H9 (cell line): ENCODE measurements at regions not wholly inside any gene's neighbourhood (a gene's known extent, or its start where the extent isn't known, plus 50 kb on each side); places are given as distances from the start of the nearest gene placed in this dataset.

Experiments used
- DNase-seq: peaks from one replicate; pipeline ENCODE4 v3.0.0-alpha.2; 2017
- H2AFZ ChIP-seq: one replicate; pipeline ENCODE4 v1.6.1; 2013; ENCODE audit warnings: mild to moderate bottlenecking, low read length, control low read depth, moderate library complexity
- H2AK5ac ChIP-seq: 2 replicates; pipeline ENCODE4 v1.6.1; 2013; ENCODE audit warnings: low read length, control low read depth, mixed read lengths; ENCODE audit not compliant: insufficient read length
- H2BK120ac ChIP-seq: one replicate; pipeline ENCODE4 v1.6.1; 2013; ENCODE audit warnings: low read depth, mild to moderate bottlenecking, low read length, control low read depth, inconsistent platforms; ENCODE audit not compliant: poor library complexity, severe bottlenecking
- H2BK12ac ChIP-seq: 2 replicates; pipeline ENCODE4 v1.6.1; 2013; ENCODE audit warnings: low read length, control low read depth, mixed read lengths, low read depth; ENCODE audit not compliant: insufficient read length
- H2BK15ac ChIP-seq: 2 replicates; pipeline ENCODE4 v1.6.1; 2013; ENCODE audit warnings: low read depth, low read length, control low read depth
- H2BK20ac ChIP-seq: one replicate; pipeline ENCODE4 v1.6.1; 2013; ENCODE audit warnings: low read depth, mild to moderate bottlenecking, low read length, control low read depth, inconsistent platforms; ENCODE audit not compliant: poor library complexity, severe bottlenecking
- H2BK5ac ChIP-seq: 2 replicates; pipeline ENCODE4 v1.6.1; 2013; ENCODE audit warnings: low read length, control low read depth, mixed read lengths; ENCODE audit not compliant: insufficient read length
- H3K14ac ChIP-seq: 2 replicates; pipeline ENCODE4 v1.6.1; 2013; ENCODE audit warnings: low read length, control low read depth; ENCODE audit not compliant: insufficient read depth
- H3K18ac ChIP-seq: 2 replicates; pipeline ENCODE4 v1.6.1; 2013; ENCODE audit warnings: low read depth, mild to moderate bottlenecking, mixed read lengths, low read length, control low read depth; ENCODE audit not compliant: insufficient read length
- H3K23ac ChIP-seq: 2 replicates; pipeline ENCODE4 v1.6.1; 2013; ENCODE audit warnings: low read length, control low read depth, mixed read lengths, low read depth; ENCODE audit not compliant: insufficient read length
- H3K23me2 ChIP-seq: 2 replicates; pipeline ENCODE4 v1.6.1; 2013; ENCODE audit warnings: low read depth, mild to moderate bottlenecking, mixed read lengths, low read length, control low read depth; ENCODE audit not compliant: insufficient read length, poor library complexity, severe bottlenecking
- H3K27ac ChIP-seq: 2 replicates; pipeline ENCODE4 v1.5.1; 2013; ENCODE audit warnings: low read length, control low read depth, mixed read lengths, low read depth; ENCODE audit not compliant: insufficient read length
- H3K27me3 ChIP-seq: 2 replicates; pipeline ENCODE4 v1.6.1; 2013; ENCODE audit warnings: low read length, control low read depth, inconsistent platforms; ENCODE audit not compliant: insufficient read depth
- H3K4ac ChIP-seq: 2 replicates; pipeline ENCODE4 v1.6.1; 2013; ENCODE audit warnings: low read depth, mild to moderate bottlenecking, control low read depth, inconsistent platforms, low read length, moderate library complexity
- H3K4me1 ChIP-seq: 2 replicates; pipeline ENCODE4 v1.6.1; 2013; ENCODE audit warnings: low read length, control low read depth, inconsistent platforms; ENCODE audit not compliant: insufficient read depth
- H3K4me2 ChIP-seq: 2 replicates; pipeline ENCODE4 v1.6.1; 2013; ENCODE audit warnings: low read length, control low read depth, mixed read lengths; ENCODE audit not compliant: insufficient read length, insufficient read depth
- H3K56ac ChIP-seq: 2 replicates; pipeline ENCODE4 v1.6.1; 2013; ENCODE audit warnings: low read depth, mild to moderate bottlenecking, mixed read lengths, low read length, control low read depth; ENCODE audit not compliant: insufficient read length
- H3K79me1 ChIP-seq: 2 replicates; pipeline ENCODE4 v1.6.1; 2013; ENCODE audit warnings: low read depth, mild to moderate bottlenecking, moderate library complexity, low read length, control low read depth, inconsistent platforms; ENCODE audit not compliant: insufficient read depth, poor library complexity, severe bottlenecking
- H3K79me2 ChIP-seq: 2 replicates; pipeline ENCODE4 v1.6.1; 2013; ENCODE audit warnings: low read length, control low read depth, inconsistent platforms; ENCODE audit not compliant: insufficient read depth
- H3K9ac ChIP-seq: 2 replicates; pipeline ENCODE4 v1.6.1; 2013; ENCODE audit warnings: low read length, control low read depth, mixed read lengths; ENCODE audit not compliant: insufficient read length; ENCODE audit errors: extremely low read depth
- H3K9me3 ChIP-seq: one replicate; pipeline ENCODE4 v1.6.1; 2013; ENCODE audit warnings: low read depth, low read length, inconsistent platforms; ENCODE audit not compliant: control insufficient read depth
- H3T11ph ChIP-seq: one replicate; pipeline ENCODE4 v1.6.1; 2013; ENCODE audit warnings: mild to moderate bottlenecking, low read length, control low read depth, inconsistent platforms
- H4K20me1 ChIP-seq: one replicate; pipeline ENCODE4 v1.6.1; 2013; ENCODE audit not compliant: control insufficient read depth, insufficient read length, insufficient read depth
- H4K5ac ChIP-seq: 2 replicates; pipeline ENCODE4 v1.6.1; 2013; ENCODE audit warnings: low read depth, mild to moderate bottlenecking, mixed read lengths, low read length, control low read depth; ENCODE audit not compliant: insufficient read length
- H4K8ac ChIP-seq: replicated peaks from 2 replicates; pipeline ENCODE4 v1.6.1; 2013; ENCODE audit warnings: low read length, control low read depth, mixed read lengths, low read depth; ENCODE audit not compliant: insufficient read length
- H4K91ac ChIP-seq: 2 replicates; pipeline ENCODE4 v1.6.1; 2013; ENCODE audit warnings: low read depth, mild to moderate bottlenecking, moderate library complexity, mixed read lengths, low read length, control low read depth; ENCODE audit not compliant: insufficient read length
- H3K27ac Mint-ChIP-seq, 3 experiments: 2 replicates in 2 of 3; 3 replicates in 1 of 3; pipeline ENCODE4 v1.8.0; 2020 to 2021; ENCODE audit warnings: mixed read lengths in 3 of 3, mild to moderate bottlenecking in 1 of 3, moderate library complexity in 1 of 3
- H3K27me3 Mint-ChIP-seq: 2 replicates; pipeline ENCODE4 v1.8.0; 2021; ENCODE audit warnings: low read depth, mild to moderate bottlenecking, moderate library complexity, mixed read lengths
- H3K36me3 Mint-ChIP-seq, 3 experiments: 2 replicates in 2 of 3; 3 replicates in 1 of 3; pipeline ENCODE4 v1.8.0; 2020 to 2021; ENCODE audit warnings: low read depth in 3 of 3, mixed read lengths in 3 of 3; ENCODE audit not compliant: insufficient read depth in 1 of 3
- H3K4me1 Mint-ChIP-seq, 2 experiments: 2 replicates each; pipeline ENCODE4 v1.8.0; 2020; ENCODE audit warnings: mixed read lengths in 2 of 2
- H3K4me3 Mint-ChIP-seq, 2 experiments: 2 replicates in 1 of 2; 3 replicates in 1 of 2; pipeline ENCODE4 v1.8.0; 2020 to 2021; ENCODE audit warnings: mild to moderate bottlenecking in 2 of 2, mixed read lengths in 2 of 2, moderate library complexity in 1 of 2
- H3K9me3 Mint-ChIP-seq, 2 experiments: 2 replicates in 1 of 2; 3 replicates in 1 of 2; pipeline ENCODE4 v1.8.0; 2020; ENCODE audit warnings: mild to moderate bottlenecking in 2 of 2, mixed read lengths in 2 of 2, moderate library complexity in 1 of 2
- CTCF ChIP-seq: fragments of 200-600 bp; sonication (generic); conservative IDR thresholded peaks from 3 replicates; pipeline ENCODE4 v1.8.0; 2021; ENCODE audit warnings: antibody characterized with exemption, mild to moderate bottlenecking
- WGBS: extraction: QIAGEN DNeasy Blood & Tissue Kit; methylation state at CpG from one replicate; pipeline ENCODE4 v1.1.7; 2013; ENCODE audit warnings: missing lambda C conversion rate, low lambda C conversion rate, mixed read lengths; ENCODE audit not compliant: insufficient read length; ENCODE audit errors: extremely low coverage; 5-methylcytosine and 5-hydroxymethylcytosine counted together

GRCh38 chr1:192521734-192522133 lies 53.8 kb upstream of the RGS1 start:
- Histone ChIP-seq H2BK15ac (no peak overlapping the region), H3K14ac (no peak overlapping the region), H2AFZ (no peak overlapping the region)

More at GRCh38 chr1:192521734-192522133, 53.8 kb upstream of the RGS1 start:
- Mint-ChIP-seq H3K9me3 (no peaks in the 10 kb centered on the region), H3K27ac (no peak overlapping the region), H3K4me3 (no peak overlapping the region), H3K36me3 (no peaks in the 10 kb centered on the region), H3K4me1 (no peaks in the 10 kb centered on the region), H3K27me3 (no peaks in the 10 kb centered on the region)
- no peak overlapping the region for H2BK12ac ChIP-seq
- H4K20me1 ChIP-seq, result no peaks in the 10 kb centered on the region
- no peak overlapping the region for H3K4ac ChIP-seq
- H3K4me1 ChIP-seq, result no peaks in the 10 kb centered on the region
- no peak overlapping the region for H2BK5ac ChIP-seq
- H3K79me1 ChIP-seq, result no peaks in the 10 kb centered on the region
- TF ChIP-seq CTCF, result no peak
- no peak overlapping the region for H3K9ac ChIP-seq
- H3T11ph ChIP-seq, result no peak overlapping the region
- H4K8ac ChIP-seq, result no peak overlapping the region
- H2BK120ac ChIP-seq, result no peak overlapping the region
- H4K91ac ChIP-seq, result no peak overlapping the region
- no peaks in the 10 kb centered on the region for H3K9me3 ChIP-seq
- H2AK5ac ChIP-seq, result no peak overlapping the region
- no peak overlapping the region for H3K23ac ChIP-seq
- DNase-seq, result no peak
- no peak overlapping the region for H3K27ac ChIP-seq
- H4K5ac ChIP-seq, result no peak overlapping the region
- no peak overlapping the region for H2BK20ac ChIP-seq
- H3K27me3 ChIP-seq, result no peaks in the 10 kb centered on the region
- no peaks in the 10 kb centered on the region for H3K23me2 ChIP-seq
- H3K79me2 ChIP-seq, result no peaks in the 10 kb centered on the region
- no peak overlapping the region for H3K4me2 ChIP-seq
- H3K18ac ChIP-seq, result no peak overlapping the region
- H3K56ac ChIP-seq, result no peak overlapping the region
- no CpG with 5 or more reads among the region's 1 CpG for WGBS
